DND-41 (cell line): ENCODE measurements at regions not wholly inside any gene's neighbourhood (a gene's known extent, or its start where the extent isn't known, plus 50 kb on each side); places are given as distances from the start of the nearest gene placed in this dataset.

Experiments used
- ATAC-seq: fragments of 200-7000 bp; cut with Tn5 transposase; 3 replicates; pipeline ENCODE4 v1.9.1; 2021; ENCODE audit warnings: low read depth; ENCODE audit not compliant: insufficient read depth
- DNase-seq: peaks from one replicate; pipeline ENCODE4 v3.0.0-alpha.2; 2020
- H2AFZ ChIP-seq: 2 replicates; pipeline ENCODE4 v1.6.0; 2012; ENCODE audit warnings: low read depth, low read length
- H3K27ac ChIP-seq: 2 replicates; pipeline ENCODE4 v1.5.1; 2012; ENCODE audit warnings: low read length, inconsistent platforms
- H3K27me3 ChIP-seq: fragments of 200-600 bp; sonication (generic); 2 replicates; pipeline ENCODE4 v1.6.0; 2012; ENCODE audit warnings: low read length, mild to moderate bottlenecking, inconsistent platforms; ENCODE audit not compliant: insufficient read depth, poor library complexity
- H3K36me3 ChIP-seq: 2 replicates; pipeline ENCODE4 v1.5.1; 2012; ENCODE audit warnings: low read length, inconsistent platforms; ENCODE audit not compliant: insufficient read depth
- H3K4me1 ChIP-seq: 2 replicates; pipeline ENCODE4 v1.5.1; 2012; ENCODE audit warnings: mild to moderate bottlenecking, low read length; ENCODE audit not compliant: insufficient read depth
- H3K4me2 ChIP-seq: 2 replicates; pipeline ENCODE4 v1.6.0; 2012; ENCODE audit warnings: mild to moderate bottlenecking, moderate library complexity, low read length, inconsistent platforms; ENCODE audit not compliant: insufficient read depth
- H3K4me3 ChIP-seq, 2 experiments: fragments of 200-600 bp in 1 of 2; shearing (Covaris generic) in 1 of 2; 2 replicates each; pipeline ENCODE4 v1.5.1; 2012 to 2016; ENCODE audit warnings: inconsistent platforms in 2 of 2, low read length in 2 of 2, mild to moderate bottlenecking in 2 of 2, low read depth in 1 of 2, moderate library complexity in 1 of 2
- H3K79me2 ChIP-seq: 2 replicates; pipeline ENCODE4 v1.6.0; 2012; ENCODE audit warnings: low read length, inconsistent platforms; ENCODE audit not compliant: insufficient read depth
- H3K9ac ChIP-seq: 2 replicates; pipeline ENCODE4 v1.6.0; 2012; ENCODE audit warnings: low read depth, mild to moderate bottlenecking, inconsistent platforms, low read length, moderate library complexity
- H3K9me3 ChIP-seq: 2 replicates; pipeline ENCODE4 v1.5.1; 2012; ENCODE audit warnings: low read length, moderate library complexity, mild to moderate bottlenecking, inconsistent platforms; ENCODE audit not compliant: insufficient read depth, severe bottlenecking
- H4K20me1 ChIP-seq: 2 replicates; pipeline ENCODE4 v1.6.0; 2012; ENCODE audit warnings: low read length; ENCODE audit not compliant: insufficient read depth
- EZH2 ChIP-seq: IDR thresholded peaks from 3 replicates; pipeline ENCODE4 v1.6.1; 2012; ENCODE audit warnings: borderline replicate concordance, low read depth, mild to moderate bottlenecking, moderate library complexity, low read length, inconsistent platforms; ENCODE audit not compliant: severe bottlenecking
- TF ChIP-seq, protein P1 (sequence below): IDR thresholded peaks from 2 replicates; pipeline ENCODE4 v1.5.1; 2012; ENCODE audit warnings: borderline replicate concordance, low read length, moderate library complexity, mild to moderate bottlenecking; ENCODE audit not compliant: poor library complexity, severe bottlenecking; ENCODE audit errors: extremely low read depth

DNA sequence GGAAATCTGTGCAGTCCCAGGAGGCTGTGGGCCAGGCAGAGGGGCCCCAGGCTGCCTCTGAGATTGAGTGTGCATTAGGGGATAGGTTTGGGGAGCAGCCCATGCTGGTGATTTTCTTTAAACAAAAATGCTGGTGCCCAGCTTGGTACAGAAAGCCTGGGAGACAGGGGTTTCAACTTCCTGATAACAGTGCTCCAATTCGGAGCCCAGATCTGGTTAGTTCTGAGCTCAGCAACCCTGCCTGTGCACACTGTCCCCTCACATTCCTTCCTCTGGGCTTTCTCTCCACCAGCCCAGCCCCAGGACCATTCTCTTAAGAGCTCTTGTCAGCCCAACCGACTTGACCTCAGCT lies 379.2 kb upstream of the ZMIZ1 start:
- Histone ChIP-seq H3K27ac (no peak overlapping the region), H2AFZ (no peak overlapping the region), H3K27me3 (peaks cover 6% of the 10 kb centered on the region), H3K79me2 (no peaks in the 10 kb centered on the region), H3K4me2 (no peak overlapping the region), H3K9me3 (no peaks in the 10 kb centered on the region), H3K36me3 (no peaks in the 10 kb centered on the region), H3K4me1 (no peaks in the 10 kb centered on the region), H3K9ac (no peak overlapping the region), H4K20me1 (no peaks in the 10 kb centered on the region), H3K4me3 (no peak overlapping the region)
- ATAC-seq (no peak), DNase-seq (no peak)
- TF ChIP-seq EZH2, result no peak
- TF ChIP-seq, protein P1, sequence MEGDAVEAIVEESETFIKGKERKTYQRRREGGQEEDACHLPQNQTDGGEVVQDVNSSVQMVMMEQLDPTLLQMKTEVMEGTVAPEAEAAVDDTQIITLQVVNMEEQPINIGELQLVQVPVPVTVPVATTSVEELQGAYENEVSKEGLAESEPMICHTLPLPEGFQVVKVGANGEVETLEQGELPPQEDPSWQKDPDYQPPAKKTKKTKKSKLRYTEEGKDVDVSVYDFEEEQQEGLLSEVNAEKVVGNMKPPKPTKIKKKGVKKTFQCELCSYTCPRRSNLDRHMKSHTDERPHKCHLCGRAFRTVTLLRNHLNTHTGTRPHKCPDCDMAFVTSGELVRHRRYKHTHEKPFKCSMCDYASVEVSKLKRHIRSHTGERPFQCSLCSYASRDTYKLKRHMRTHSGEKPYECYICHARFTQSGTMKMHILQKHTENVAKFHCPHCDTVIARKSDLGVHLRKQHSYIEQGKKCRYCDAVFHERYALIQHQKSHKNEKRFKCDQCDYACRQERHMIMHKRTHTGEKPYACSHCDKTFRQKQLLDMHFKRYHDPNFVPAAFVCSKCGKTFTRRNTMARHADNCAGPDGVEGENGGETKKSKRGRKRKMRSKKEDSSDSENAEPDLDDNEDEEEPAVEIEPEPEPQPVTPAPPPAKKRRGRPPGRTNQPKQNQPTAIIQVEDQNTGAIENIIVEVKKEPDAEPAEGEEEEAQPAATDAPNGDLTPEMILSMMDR, result no peak

DNA sequence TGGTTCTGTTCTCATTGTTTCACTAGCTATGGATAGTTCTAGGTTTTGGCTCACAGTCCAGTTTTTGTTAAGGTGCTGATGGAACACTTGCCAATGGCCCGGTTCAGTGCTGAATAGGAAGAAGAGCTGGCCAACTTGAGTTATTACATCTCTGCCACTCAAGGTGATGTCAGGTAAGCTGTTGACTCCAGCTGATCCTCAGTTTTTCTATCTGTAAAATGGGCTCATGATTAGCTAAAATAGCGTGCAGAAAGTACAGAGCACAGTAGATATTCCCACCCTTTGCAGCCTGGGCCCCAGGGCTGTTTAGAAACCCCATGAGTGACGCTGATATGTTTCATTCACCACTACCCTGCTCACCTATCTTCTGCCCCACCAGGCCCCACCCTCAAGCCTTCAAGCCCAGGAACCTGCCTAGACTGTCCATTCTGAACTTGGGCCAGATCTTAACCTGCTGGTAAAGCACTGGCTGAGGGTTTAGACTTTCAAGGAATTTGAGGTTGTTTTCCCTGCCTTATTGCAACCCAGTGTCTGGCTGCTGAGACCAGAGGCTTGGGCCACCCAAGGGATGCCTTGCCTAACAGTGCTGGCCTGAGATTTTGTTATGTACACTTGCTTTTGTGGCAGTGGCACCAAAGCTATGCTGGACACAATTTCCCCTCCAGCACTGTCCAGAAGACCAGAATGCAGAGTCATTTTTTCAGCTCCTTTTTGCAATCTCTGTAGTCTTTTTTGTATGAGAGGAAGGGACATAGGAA lies 378.2 kb upstream of the ZMIZ1 start:
- H3K9me3 ChIP-seq, result no peaks in the 10 kb centered on the region
- TF ChIP-seq, protein P1, result no peak
- no peak for TF ChIP-seq EZH2
- DNase-seq (no peak), ATAC-seq (no peak)
- no peaks in the 10 kb centered on the region for H4K20me1 ChIP-seq
- H3K4me1 ChIP-seq, result no peaks in the 10 kb centered on the region
- H3K4me2 ChIP-seq, result no peak overlapping the region
- H2AFZ ChIP-seq, result no peak overlapping the region
- H3K27me3 ChIP-seq, result peaks cover 6% of the 10 kb centered on the region
- H3K36me3 ChIP-seq, result no peaks in the 10 kb centered on the region
- H3K79me2 ChIP-seq, result no peaks in the 10 kb centered on the region
- no peak overlapping the region for H3K4me3 ChIP-seq
- H3K9ac ChIP-seq, result no peak overlapping the region
- no peak overlapping the region for H3K27ac ChIP-seq

DNA sequence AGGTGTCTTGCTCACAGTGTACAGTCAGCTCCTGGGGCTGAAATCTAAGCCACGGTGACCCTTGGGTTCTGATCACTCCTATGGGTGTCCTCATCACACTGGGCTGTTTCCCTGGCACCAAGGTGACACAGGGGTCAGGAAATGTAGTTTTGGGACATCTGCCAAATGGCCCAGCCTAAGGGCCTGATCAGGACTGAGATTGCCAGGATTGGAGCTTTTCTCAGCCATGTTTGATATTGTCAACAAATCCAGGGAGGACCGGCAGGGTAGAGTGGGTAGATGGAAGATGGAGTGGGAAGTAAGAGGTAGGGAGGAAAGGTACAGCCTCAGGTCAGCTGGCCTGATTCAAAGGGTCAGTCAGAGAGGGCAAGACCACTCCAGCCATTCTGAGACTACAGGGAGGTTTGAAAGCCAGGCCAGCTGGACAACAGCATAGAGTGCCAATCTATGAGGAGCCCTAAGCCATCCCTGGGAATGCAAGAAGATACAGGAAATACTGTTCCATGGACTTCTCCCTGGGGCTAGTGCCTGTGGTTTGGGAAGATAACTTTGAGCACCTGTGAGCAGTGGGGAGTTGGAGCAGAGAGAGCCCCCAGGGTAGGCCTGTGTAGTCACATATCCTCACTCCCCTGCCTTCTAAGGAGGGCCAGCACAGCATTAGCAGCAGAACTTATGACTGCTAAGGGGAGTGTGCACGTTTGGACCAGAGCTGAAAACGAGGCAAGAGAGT lies 377.3 kb upstream of the ZMIZ1 start:
- H3K9me3 ChIP-seq, result no peaks in the 10 kb centered on the region
- H3K36me3 ChIP-seq, result no peaks in the 10 kb centered on the region
- no peak overlapping the region for H2AFZ ChIP-seq
- peaks cover 9% of the 10 kb centered on the region for H3K27me3 ChIP-seq
- ATAC-seq (no peak), DNase-seq (no peak)
- no peak overlapping the region for H3K4me2 ChIP-seq
- no peak overlapping the region for H3K9ac ChIP-seq
- H3K27ac ChIP-seq, result no peak overlapping the region
- no peak for TF ChIP-seq EZH2
- TF ChIP-seq, protein P1, result no peak
- no peaks in the 10 kb centered on the region for H3K4me1 ChIP-seq
- no peaks in the 10 kb centered on the region for H3K79me2 ChIP-seq
- H3K4me3 ChIP-seq, result no peak overlapping the region
- H4K20me1 ChIP-seq, result no peaks in the 10 kb centered on the region
